Thoracic aorta (tissue), 2 donors: ENCODE measurements at regions not wholly inside any gene's neighbourhood (a gene's known extent, or its start where the extent isn't known, plus 50 kb on each side); places are given as distances from the start of the nearest gene placed in this dataset.

Experiments used
- ATAC-seq: fragments of 150-250 bp; one replicate; pipeline ENCODE4 v1.8.0; 2017; ENCODE audit warnings: low read depth; ENCODE audit not compliant: insufficient number of reproducible peaks, low FRiP score
- DNase-seq: peaks from one replicate; pipeline ENCODE4 v3.0.0-alpha.2; 2020; ENCODE audit warnings: low spot score
- H3K27ac ChIP-seq, 2 donors: fragments of 200-600 bp; sonication (generic); 1 replicate in 1 of 2; 2 replicates in 1 of 2; pipeline ENCODE4 v1.5.1; 2016; ENCODE audit warnings: mild to moderate bottlenecking in 2 of 2, moderate library complexity in 2 of 2
- H3K27me3 ChIP-seq: fragments of 200-600 bp; sonication (generic); replicated peaks from 2 replicates; pipeline ENCODE4 v1.6.0; 2016; ENCODE audit warnings: mild to moderate bottlenecking; ENCODE audit not compliant: insufficient read depth
- H3K36me3 ChIP-seq: fragments of 200-600 bp; sonication (generic); one replicate; pipeline ENCODE4 v1.5.1; 2016
- H3K4me1 ChIP-seq, 2 donors: fragments of 200-600 bp; sonication (generic); 1 replicate in 1 of 2; 2 replicates in 1 of 2; pipeline versions ENCODE4 v1.5.1 to v1.6.0; 2016; ENCODE audit warnings: low read depth in 2 of 2, mild to moderate bottlenecking in 1 of 2; ENCODE audit not compliant: control insufficient read depth in 1 of 2
- H3K4me3 ChIP-seq: fragments of 200-600 bp; sonication (generic); 2 replicates; pipeline ENCODE4 v1.5.1; 2016; ENCODE audit warnings: mild to moderate bottlenecking
- H3K9me3 ChIP-seq: fragments of 200-600 bp; sonication (generic); 2 replicates; pipeline ENCODE4 v1.5.1; 2016
- TF ChIP-seq, protein P1 (sequence below): fragments of 200-600 bp; sonication (generic); IDR thresholded peaks from one replicate; pipeline ENCODE4 v1.5.1; 2019; ENCODE audit warnings: antibody characterized with exemption

DNA sequence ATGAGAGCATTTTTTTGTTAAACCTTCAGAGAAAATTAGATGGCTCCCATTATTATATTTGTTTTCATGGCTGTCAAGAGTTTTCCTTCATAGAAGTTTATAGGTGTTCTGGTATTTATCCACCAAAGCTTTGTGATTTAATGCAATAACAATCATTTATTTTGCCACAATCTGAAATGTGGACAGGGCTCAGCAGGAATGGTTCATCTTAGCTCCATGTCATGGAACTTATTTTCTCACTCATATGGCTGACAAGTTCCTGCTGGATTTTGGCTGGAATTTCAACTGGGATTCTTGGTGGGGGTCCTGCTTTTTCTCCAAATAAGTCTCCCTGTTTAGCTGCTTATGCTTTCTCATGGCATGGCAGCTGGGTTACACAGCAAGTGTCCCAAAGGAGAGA is 876.7 kb downstream of the QKI start:
- no peaks in the 10 kb centered on the region for H3K9me3 ChIP-seq
- TF ChIP-seq, protein P1, sequence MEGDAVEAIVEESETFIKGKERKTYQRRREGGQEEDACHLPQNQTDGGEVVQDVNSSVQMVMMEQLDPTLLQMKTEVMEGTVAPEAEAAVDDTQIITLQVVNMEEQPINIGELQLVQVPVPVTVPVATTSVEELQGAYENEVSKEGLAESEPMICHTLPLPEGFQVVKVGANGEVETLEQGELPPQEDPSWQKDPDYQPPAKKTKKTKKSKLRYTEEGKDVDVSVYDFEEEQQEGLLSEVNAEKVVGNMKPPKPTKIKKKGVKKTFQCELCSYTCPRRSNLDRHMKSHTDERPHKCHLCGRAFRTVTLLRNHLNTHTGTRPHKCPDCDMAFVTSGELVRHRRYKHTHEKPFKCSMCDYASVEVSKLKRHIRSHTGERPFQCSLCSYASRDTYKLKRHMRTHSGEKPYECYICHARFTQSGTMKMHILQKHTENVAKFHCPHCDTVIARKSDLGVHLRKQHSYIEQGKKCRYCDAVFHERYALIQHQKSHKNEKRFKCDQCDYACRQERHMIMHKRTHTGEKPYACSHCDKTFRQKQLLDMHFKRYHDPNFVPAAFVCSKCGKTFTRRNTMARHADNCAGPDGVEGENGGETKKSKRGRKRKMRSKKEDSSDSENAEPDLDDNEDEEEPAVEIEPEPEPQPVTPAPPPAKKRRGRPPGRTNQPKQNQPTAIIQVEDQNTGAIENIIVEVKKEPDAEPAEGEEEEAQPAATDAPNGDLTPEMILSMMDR: no peak
- H3K36me3 ChIP-seq: no peaks in the 10 kb centered on the region
- H3K27me3 ChIP-seq: no peaks in the 10 kb centered on the region
- no peak overlapping the region for H3K4me3 ChIP-seq
- DNase-seq: no peak
- no peak for ATAC-seq
- no peak overlapping the region for H3K27ac ChIP-seq
- H3K4me1 ChIP-seq: no peaks in the 10 kb centered on the region

DNA sequence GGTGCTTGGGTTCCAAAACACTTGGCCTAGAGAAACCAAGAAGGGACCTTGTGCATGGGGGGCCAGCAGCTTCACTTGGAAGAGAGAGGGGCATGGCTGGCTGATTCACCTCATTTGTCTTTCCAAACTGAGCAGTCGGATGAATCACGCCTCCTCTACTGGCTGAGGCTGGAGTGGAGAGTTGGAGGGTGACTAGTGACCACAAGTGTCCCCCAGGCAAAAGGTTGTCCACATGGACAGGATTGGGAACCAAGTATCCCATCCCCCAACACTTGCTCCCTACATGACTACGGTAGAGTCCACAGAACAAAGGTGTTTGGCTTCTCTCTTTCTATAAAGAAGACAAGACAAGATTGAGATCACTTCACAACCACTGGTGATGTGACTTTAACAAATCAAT is 875.6 kb downstream of the QKI start:
- Histone ChIP-seq H3K27ac (no peak overlapping the region), H3K27me3 (no peaks in the 10 kb centered on the region), H3K9me3 (no peaks in the 10 kb centered on the region), H3K4me3 (no peak overlapping the region), H3K4me1 (no peaks in the 10 kb centered on the region), H3K36me3 (no peaks in the 10 kb centered on the region)
- TF ChIP-seq, protein P1: no peak
- ATAC-seq: no peak
- DNase-seq: no peak

DNA sequence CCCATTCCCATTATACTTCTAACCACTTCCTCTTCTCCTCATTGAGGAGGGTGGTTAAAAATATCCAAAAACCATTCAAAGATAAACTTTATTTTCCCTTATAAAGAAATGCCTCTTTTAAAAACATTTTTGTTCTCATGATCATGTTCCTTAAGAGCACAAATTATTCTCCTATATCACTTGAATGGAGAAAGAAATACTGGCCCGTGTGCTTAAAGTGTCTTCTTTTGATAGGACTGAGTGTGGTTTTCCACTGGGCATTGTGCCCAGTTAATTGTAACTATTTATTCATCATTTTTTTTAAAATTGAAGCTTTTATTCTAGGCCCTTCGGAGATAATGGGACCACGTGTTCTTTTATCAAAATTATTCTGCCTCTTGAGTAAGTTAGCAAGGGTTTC is 871.5 kb downstream of the QKI start:
- DNase-seq (no peak), ATAC-seq (no peak)
- Histone ChIP-seq H3K4me3 (no peak overlapping the region), H3K4me1 (no peaks in the 10 kb centered on the region), H3K9me3 (no peaks in the 10 kb centered on the region), H3K27me3 (no peaks in the 10 kb centered on the region), H3K27ac (no peak overlapping the region), H3K36me3 (no peaks in the 10 kb centered on the region)
- TF ChIP-seq, protein P1: no peak

DNA sequence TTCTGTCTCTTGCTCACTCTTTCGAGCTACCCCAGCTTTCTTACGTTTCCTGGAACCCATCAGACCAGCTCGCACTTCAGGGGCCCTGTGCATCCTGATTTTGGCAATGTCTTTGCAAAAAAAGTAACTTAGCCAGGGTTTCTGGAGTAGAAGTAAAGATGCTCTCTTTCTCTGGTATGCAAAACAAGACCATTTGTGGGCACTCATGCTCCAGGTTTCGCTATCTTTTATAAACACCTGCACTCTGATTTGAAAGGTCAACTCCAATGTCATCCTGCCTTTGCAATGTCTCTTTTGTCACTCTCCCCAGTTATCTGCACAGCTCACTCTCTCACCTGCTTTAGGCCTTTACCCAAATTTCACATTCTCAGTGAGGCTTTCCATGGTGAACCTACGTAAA is 869.1 kb downstream of the QKI start:
- no peaks in the 10 kb centered on the region for H3K4me1 ChIP-seq
- no peak overlapping the region for H3K4me3 ChIP-seq
- H3K36me3 ChIP-seq: no peaks in the 10 kb centered on the region
- H3K9me3 ChIP-seq: no peaks in the 10 kb centered on the region
- ATAC-seq (no peak), DNase-seq (no peak)
- TF ChIP-seq, protein P1: no peak
- H3K27ac ChIP-seq: no peak overlapping the region
- H3K27me3 ChIP-seq: no peaks in the 10 kb centered on the region

DNA sequence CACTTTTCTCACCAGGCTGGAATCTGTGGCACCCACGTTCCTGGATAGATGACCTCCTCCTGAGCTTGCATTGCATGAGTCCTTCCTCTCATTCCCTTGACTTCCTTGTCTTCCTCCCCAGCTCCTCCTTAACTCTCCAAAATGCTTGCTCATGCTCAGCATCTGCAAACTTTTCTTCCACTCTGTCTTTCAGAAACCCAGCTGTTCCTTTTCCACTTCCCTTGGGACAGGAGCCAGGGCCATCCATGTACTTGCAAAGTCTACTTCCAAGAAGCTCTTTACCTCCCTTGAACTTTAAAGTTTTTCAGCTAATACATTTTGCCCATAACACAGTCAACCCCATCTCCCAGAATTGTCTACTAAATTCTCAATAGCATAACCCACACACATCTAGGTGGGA is 861.7 kb downstream of the QKI start:
- TF ChIP-seq, protein P1: no peak
- H3K27me3 ChIP-seq: no peaks in the 10 kb centered on the region
- no peaks in the 10 kb centered on the region for H3K36me3 ChIP-seq
- H3K27ac ChIP-seq: no peak overlapping the region
- H3K4me3 ChIP-seq: no peak overlapping the region
- no peak for ATAC-seq
- no peaks in the 10 kb centered on the region for H3K9me3 ChIP-seq
- no peak for DNase-seq
- H3K4me1 ChIP-seq: no peaks in the 10 kb centered on the region
